ENCODE measurements at regions not wholly inside any gene's neighbourhood (a gene's known extent, or its start where the extent isn't known, plus 50 kb on each side); places are given as distances from the start of the nearest gene placed in this dataset.

GRCh38 chr5:26601563-26601962 lies 436.8 kb downstream of the CDH9 start:
- Histone ChIP-seq H3K9me3 (ENCODE audit: control insufficient read depth, low read length) (no peaks in the 10 kb centered on the region), H3K36me3 (ENCODE audit: control insufficient read depth in 1 of 2, insufficient read depth in 2 of 2, low read length in 1 of 2) (no peaks in the 10 kb centered on the region), H3K27ac (ENCODE audit: low read depth in 1 of 2, low read length in 2 of 2) (no peak overlapping the region), H3K4me1 (ENCODE audit: control insufficient read depth in 1 of 2, insufficient read depth in 2 of 2, low read length in 2 of 2) (no peaks in the 10 kb centered on the region), H3K4me3 (ENCODE audit: low read length in 2 of 2) (no peak overlapping the region), H3K27me3 (ENCODE audit: control insufficient read depth in 1 of 2, insufficient read depth in 2 of 2, low read length in 1 of 2) (no peaks in the 10 kb centered on the region)
- no peak for DNase-seq
- no peak for ATAC-seq (ENCODE audit: low FRiP score)
- intact Hi-C loops (cut with DNase I) = no loop called here
- 62 to 64% methylated on average over 1 of the region's 1 CpG for WGBS, 2 donors

- ATAC-seq (ENCODE audit: low FRiP score) (no peak), DNase-seq (no peak)
- intact Hi-C loops (cut with DNase I) = no loop called here
- 66 to 85% methylated on average over 1 of the region's 1 CpG for WGBS, 2 donors
- Histone ChIP-seq H3K27ac (ENCODE audit: low read depth in 1 of 2, low read length in 2 of 2) (no peak overlapping the region), H3K4me3 (ENCODE audit: low read length in 2 of 2) (no peak overlapping the region), H3K36me3 (ENCODE audit: control insufficient read depth in 1 of 2, insufficient read depth in 2 of 2, low read length in 1 of 2) (no peaks in the 10 kb centered on the region), H3K27me3 (ENCODE audit: control insufficient read depth in 1 of 2, insufficient read depth in 2 of 2, low read length in 1 of 2) (no peaks in the 10 kb centered on the region), H3K9me3 (ENCODE audit: control insufficient read depth, low read length) (no peaks in the 10 kb centered on the region), H3K4me1 (ENCODE audit: control insufficient read depth in 1 of 2, insufficient read depth in 2 of 2, low read length in 2 of 2) (no peaks in the 10 kb centered on the region)
Observed at GRCh38 chr5:26582350-26583045, 455.9 kb downstream of the CDH9 start.

DNA sequence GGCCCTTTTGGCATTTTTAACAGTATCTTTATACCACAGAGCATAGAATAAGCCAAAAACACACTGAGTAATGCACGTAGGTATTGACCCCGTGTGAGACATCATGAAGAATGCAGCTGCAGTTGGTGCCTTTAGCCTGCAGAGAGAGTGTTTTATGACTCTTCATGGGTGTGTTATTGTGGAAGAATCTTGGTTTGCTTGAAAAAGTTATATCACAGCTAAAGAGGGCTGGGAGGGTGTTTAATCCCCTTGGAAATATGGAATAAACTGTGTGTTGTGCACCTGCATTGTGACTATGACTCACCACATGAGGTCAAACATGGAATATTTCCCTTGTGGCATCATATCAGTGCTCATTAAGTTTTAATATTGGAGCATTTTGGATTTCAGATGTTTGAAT lies 458.7 kb downstream of the CDH9 start:
- intact Hi-C loops (cut with DNase I) = no loop called here
- Histone ChIP-seq H3K4me1 (ENCODE audit: control insufficient read depth in 1 of 2, insufficient read depth in 2 of 2, low read length in 2 of 2) (no peaks in the 10 kb centered on the region), H3K4me3 (ENCODE audit: low read length in 2 of 2) (no peak overlapping the region), H3K27me3 (ENCODE audit: control insufficient read depth in 1 of 2, insufficient read depth in 2 of 2, low read length in 1 of 2) (no peaks in the 10 kb centered on the region), H3K27ac (ENCODE audit: low read depth in 1 of 2, low read length in 2 of 2) (no peak overlapping the region), H3K9me3 (ENCODE audit: control insufficient read depth, low read length) (no peaks in the 10 kb centered on the region), H3K36me3 (ENCODE audit: control insufficient read depth in 1 of 2, insufficient read depth in 2 of 2, low read length in 1 of 2) (no peaks in the 10 kb centered on the region)
- ATAC-seq (ENCODE audit: low FRiP score) (no peak), DNase-seq (no peak)
- 78 to 83% methylated on average over 2 of the region's 2 CpGs for WGBS, 2 donors

- no peaks in the 10 kb centered on the region for H3K9me3 ChIP-seq (ENCODE audit: control insufficient read depth, low read length)
- intact Hi-C loops (cut with DNase I) = no loop called here
- H3K4me1 ChIP-seq (ENCODE audit: control insufficient read depth in 1 of 2, insufficient read depth in 2 of 2, low read length in 2 of 2) = no peaks in the 10 kb centered on the region
- 43 to 50% methylated on average over 2 of the region's 2 CpGs for WGBS, 2 donors
- H3K27me3 ChIP-seq (ENCODE audit: control insufficient read depth in 1 of 2, insufficient read depth in 2 of 2, low read length in 1 of 2) = no peaks in the 10 kb centered on the region
- no peak for ATAC-seq (ENCODE audit: low FRiP score)
- H3K4me3 ChIP-seq (ENCODE audit: low read length in 2 of 2) = no peak overlapping the region
- no peak for DNase-seq
- no peaks in the 10 kb centered on the region for H3K36me3 ChIP-seq (ENCODE audit: control insufficient read depth in 1 of 2, insufficient read depth in 2 of 2, low read length in 1 of 2)
- H3K27ac ChIP-seq (ENCODE audit: low read depth in 1 of 2, low read length in 2 of 2) = no peak overlapping the region
Observed at GRCh38 chr5:26578002-26578401, 460.4 kb downstream of the CDH9 start.

- no peaks in the 10 kb centered on the region for H3K36me3 ChIP-seq (ENCODE audit: control insufficient read depth in 1 of 2, insufficient read depth in 2 of 2, low read length in 1 of 2)
- WGBS, 2 donors = 41 to 50% methylated on average over 1 of the region's 1 CpG
- H3K9me3 ChIP-seq (ENCODE audit: control insufficient read depth, low read length) = no peaks in the 10 kb centered on the region
- no peak overlapping the region for H3K27ac ChIP-seq (ENCODE audit: low read depth in 1 of 2, low read length in 2 of 2)
- no peaks in the 10 kb centered on the region for H3K27me3 ChIP-seq (ENCODE audit: control insufficient read depth in 1 of 2, insufficient read depth in 2 of 2, low read length in 1 of 2)
- no peak overlapping the region for H3K4me3 ChIP-seq (ENCODE audit: low read length in 2 of 2)
- DNase-seq (no peak), ATAC-seq (ENCODE audit: low FRiP score) (no peak)
- intact Hi-C loops (cut with DNase I) = no loop called here
- no peaks in the 10 kb centered on the region for H3K4me1 ChIP-seq (ENCODE audit: control insufficient read depth in 1 of 2, insufficient read depth in 2 of 2, low read length in 2 of 2)
Observed at GRCh38 chr5:26572480-26572879, 465.9 kb downstream of the CDH9 start.

GRCh38 chr5:26569929-26570258 lies 468.5 kb downstream of the CDH9 start:
- Histone ChIP-seq H3K4me3 (ENCODE audit: low read length in 2 of 2) (no peak overlapping the region), H3K27me3 (ENCODE audit: control insufficient read depth in 1 of 2, insufficient read depth in 2 of 2, low read length in 1 of 2) (no peaks in the 10 kb centered on the region), H3K9me3 (ENCODE audit: control insufficient read depth, low read length) (peaks cover 2% of the 10 kb centered on the region), H3K27ac (ENCODE audit: low read depth in 1 of 2, low read length in 2 of 2) (no peak overlapping the region), H3K36me3 (ENCODE audit: control insufficient read depth in 1 of 2, insufficient read depth in 2 of 2, low read length in 1 of 2) (no peaks in the 10 kb centered on the region), H3K4me1 (ENCODE audit: control insufficient read depth in 1 of 2, insufficient read depth in 2 of 2, low read length in 2 of 2) (no peaks in the 10 kb centered on the region)
- DNase-seq (no peak), ATAC-seq (ENCODE audit: low FRiP score) (peak; percentile 42)
- 91 to 93% methylated on average over 14 of the region's 14 CpGs for WGBS, 2 donors
- intact Hi-C loops (cut with DNase I) = no loop called here

GRCh38 chr5:26569241-26569928 lies 469.0 kb downstream of the CDH9 start:
- ATAC-seq (ENCODE audit: low FRiP score) (peak; percentile 59), DNase-seq (no peak)
- H3K36me3 ChIP-seq (ENCODE audit: control insufficient read depth in 1 of 2, insufficient read depth in 2 of 2, low read length in 1 of 2) = no peaks in the 10 kb centered on the region
- no peak overlapping the region for H3K4me3 ChIP-seq (ENCODE audit: low read length in 2 of 2)
- H3K4me1 ChIP-seq (ENCODE audit: control insufficient read depth in 1 of 2, insufficient read depth in 2 of 2, low read length in 2 of 2) = no peaks in the 10 kb centered on the region
- intact Hi-C loops (cut with DNase I) = no loop called here
- peaks cover 2% of the 10 kb centered on the region for H3K9me3 ChIP-seq (ENCODE audit: control insufficient read depth, low read length)
- H3K27me3 ChIP-seq (ENCODE audit: control insufficient read depth in 1 of 2, insufficient read depth in 2 of 2, low read length in 1 of 2) = no peaks in the 10 kb centered on the region
- 89 to 93% methylated on average over 25 to 26 of the region's 26 CpGs for WGBS, 2 donors
- H3K27ac ChIP-seq (ENCODE audit: low read depth in 1 of 2, low read length in 2 of 2) = no peak overlapping the region

GRCh38 chr5:26568316-26568715 lies 470.1 kb downstream of the CDH9 start:
- no peaks in the 10 kb centered on the region for H3K36me3 ChIP-seq (ENCODE audit: control insufficient read depth in 1 of 2, insufficient read depth in 2 of 2, low read length in 1 of 2)
- intact Hi-C loops (cut with DNase I) = no loop called here
- peaks cover 2% of the 10 kb centered on the region for H3K9me3 ChIP-seq (ENCODE audit: control insufficient read depth, low read length)
- H3K4me3 ChIP-seq (ENCODE audit: low read length in 2 of 2) = no peak overlapping the region
- DNase-seq = no peak
- H3K4me1 ChIP-seq (ENCODE audit: control insufficient read depth in 1 of 2, insufficient read depth in 2 of 2, low read length in 2 of 2) = no peaks in the 10 kb centered on the region
- ATAC-seq (ENCODE audit: low FRiP score) = no peak
- no peaks in the 10 kb centered on the region for H3K27me3 ChIP-seq (ENCODE audit: control insufficient read depth in 1 of 2, insufficient read depth in 2 of 2, low read length in 1 of 2)
- no peak overlapping the region for H3K27ac ChIP-seq (ENCODE audit: low read depth in 1 of 2, low read length in 2 of 2)
- WGBS, 2 donors = 78 to 81% methylated on average over 9 of the region's 9 CpGs

GRCh38 chr5:26563979-26564378 lies 474.4 kb downstream of the CDH9 start:
- WGBS, 2 donors = 90 to 93% methylated on average over 2 of the region's 2 CpGs

More at GRCh38 chr5:26563979-26564378, 474.4 kb downstream of the CDH9 start:
- no peaks in the 10 kb centered on the region for H3K27me3 ChIP-seq (ENCODE audit: control insufficient read depth in 1 of 2, insufficient read depth in 2 of 2, low read length in 1 of 2)
- DNase-seq = no peak
- ATAC-seq (ENCODE audit: low FRiP score) = no peak
- peaks cover 2% of the 10 kb centered on the region for H3K9me3 ChIP-seq (ENCODE audit: control insufficient read depth, low read length)
- no peak overlapping the region for H3K27ac ChIP-seq (ENCODE audit: low read depth in 1 of 2, low read length in 2 of 2)
- intact Hi-C loops (cut with DNase I) = no loop called here
- no peak overlapping the region for H3K4me3 ChIP-seq (ENCODE audit: low read length in 2 of 2)
- no peaks in the 10 kb centered on the region for H3K4me1 ChIP-seq (ENCODE audit: control insufficient read depth in 1 of 2, insufficient read depth in 2 of 2, low read length in 2 of 2)
- no peaks in the 10 kb centered on the region for H3K36me3 ChIP-seq (ENCODE audit: control insufficient read depth in 1 of 2, insufficient read depth in 2 of 2, low read length in 1 of 2)

Measured in aorta (tissue), 5 donors.